ENCODE measurements at regions not wholly inside any gene's neighbourhood (a gene's known extent, or its start where the extent isn't known, plus 50 kb on each side); places are given as distances from the start of the nearest gene placed in this dataset.

DNA sequence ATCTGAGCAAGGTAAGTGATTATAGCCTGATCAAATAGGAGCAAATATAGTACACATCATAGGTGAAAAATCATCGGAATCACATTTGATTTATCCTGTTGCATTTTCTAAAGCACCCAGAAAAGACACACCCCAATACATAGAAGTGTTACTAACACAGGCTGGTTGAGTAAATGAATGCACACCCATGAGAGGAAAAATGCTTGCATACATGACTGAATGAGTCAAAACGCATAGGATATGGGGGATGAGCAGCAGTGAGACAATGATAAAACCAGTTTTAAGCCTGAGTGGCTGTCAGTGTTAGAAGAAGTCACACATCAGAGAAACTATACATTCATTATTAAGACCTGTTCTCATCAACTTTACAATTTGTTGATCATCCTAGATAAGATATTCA is 449.6 kb upstream of the CDH20 start:
- Histone ChIP-seq H3K9me3 (ENCODE audit: control insufficient read depth in 4 of 4, low read length in 3 of 4) (no peaks in the 10 kb centered on the region), H3K4me1 (ENCODE audit: control insufficient read depth in 4 of 4, insufficient read depth in 4 of 4, low read length in 3 of 4) (no peaks in the 10 kb centered on the region), H3K9ac (ENCODE audit: low read depth in 1 of 2, low read length in 2 of 2) (no peak overlapping the region), H3K4me3 (ENCODE audit: low read depth in 1 of 3, low read length in 3 of 3) (no peak overlapping the region), H3K36me3 (ENCODE audit: control insufficient read depth in 4 of 4, insufficient read depth in 3 of 4, low read depth in 1 of 4, low read length in 3 of 4) (no peaks in the 10 kb centered on the region), H3K27ac (ENCODE audit: low read depth in 1 of 2, low read length in 2 of 2) (no peak overlapping the region), H3K27me3 (ENCODE audit: control insufficient read depth in 4 of 4, insufficient read depth in 4 of 4, low read length in 3 of 4) (no peaks in the 10 kb centered on the region)
- DNase-seq (ENCODE audit: low spot score), result no peak
- WGBS, result 75% methylated on average over 2 of the region's 2 CpGs
- TF ChIP-seq HNF4A (conservative IDR thresholded peaks at IDR 0.05), result no peak
- TF ChIP-seq JUND (IDR thresholded peaks at IDR 0.05), result no peak
- no peak for TF ChIP-seq FOXA1 (IDR thresholded peaks at IDR 0.05)
- no peak for TF ChIP-seq RXRA (IDR thresholded peaks at IDR 0.05)
- TF ChIP-seq YY1 (IDR thresholded peaks at IDR 0.05), result no peak
- TF ChIP-seq, protein P1, sequence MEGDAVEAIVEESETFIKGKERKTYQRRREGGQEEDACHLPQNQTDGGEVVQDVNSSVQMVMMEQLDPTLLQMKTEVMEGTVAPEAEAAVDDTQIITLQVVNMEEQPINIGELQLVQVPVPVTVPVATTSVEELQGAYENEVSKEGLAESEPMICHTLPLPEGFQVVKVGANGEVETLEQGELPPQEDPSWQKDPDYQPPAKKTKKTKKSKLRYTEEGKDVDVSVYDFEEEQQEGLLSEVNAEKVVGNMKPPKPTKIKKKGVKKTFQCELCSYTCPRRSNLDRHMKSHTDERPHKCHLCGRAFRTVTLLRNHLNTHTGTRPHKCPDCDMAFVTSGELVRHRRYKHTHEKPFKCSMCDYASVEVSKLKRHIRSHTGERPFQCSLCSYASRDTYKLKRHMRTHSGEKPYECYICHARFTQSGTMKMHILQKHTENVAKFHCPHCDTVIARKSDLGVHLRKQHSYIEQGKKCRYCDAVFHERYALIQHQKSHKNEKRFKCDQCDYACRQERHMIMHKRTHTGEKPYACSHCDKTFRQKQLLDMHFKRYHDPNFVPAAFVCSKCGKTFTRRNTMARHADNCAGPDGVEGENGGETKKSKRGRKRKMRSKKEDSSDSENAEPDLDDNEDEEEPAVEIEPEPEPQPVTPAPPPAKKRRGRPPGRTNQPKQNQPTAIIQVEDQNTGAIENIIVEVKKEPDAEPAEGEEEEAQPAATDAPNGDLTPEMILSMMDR (IDR thresholded peaks at IDR 0.05; ENCODE audit: low read depth, low read length, missing input control), result no peak
- no peak for TF ChIP-seq ATF3 (IDR thresholded peaks at IDR 0.05)
- TF ChIP-seq, protein P2, sequence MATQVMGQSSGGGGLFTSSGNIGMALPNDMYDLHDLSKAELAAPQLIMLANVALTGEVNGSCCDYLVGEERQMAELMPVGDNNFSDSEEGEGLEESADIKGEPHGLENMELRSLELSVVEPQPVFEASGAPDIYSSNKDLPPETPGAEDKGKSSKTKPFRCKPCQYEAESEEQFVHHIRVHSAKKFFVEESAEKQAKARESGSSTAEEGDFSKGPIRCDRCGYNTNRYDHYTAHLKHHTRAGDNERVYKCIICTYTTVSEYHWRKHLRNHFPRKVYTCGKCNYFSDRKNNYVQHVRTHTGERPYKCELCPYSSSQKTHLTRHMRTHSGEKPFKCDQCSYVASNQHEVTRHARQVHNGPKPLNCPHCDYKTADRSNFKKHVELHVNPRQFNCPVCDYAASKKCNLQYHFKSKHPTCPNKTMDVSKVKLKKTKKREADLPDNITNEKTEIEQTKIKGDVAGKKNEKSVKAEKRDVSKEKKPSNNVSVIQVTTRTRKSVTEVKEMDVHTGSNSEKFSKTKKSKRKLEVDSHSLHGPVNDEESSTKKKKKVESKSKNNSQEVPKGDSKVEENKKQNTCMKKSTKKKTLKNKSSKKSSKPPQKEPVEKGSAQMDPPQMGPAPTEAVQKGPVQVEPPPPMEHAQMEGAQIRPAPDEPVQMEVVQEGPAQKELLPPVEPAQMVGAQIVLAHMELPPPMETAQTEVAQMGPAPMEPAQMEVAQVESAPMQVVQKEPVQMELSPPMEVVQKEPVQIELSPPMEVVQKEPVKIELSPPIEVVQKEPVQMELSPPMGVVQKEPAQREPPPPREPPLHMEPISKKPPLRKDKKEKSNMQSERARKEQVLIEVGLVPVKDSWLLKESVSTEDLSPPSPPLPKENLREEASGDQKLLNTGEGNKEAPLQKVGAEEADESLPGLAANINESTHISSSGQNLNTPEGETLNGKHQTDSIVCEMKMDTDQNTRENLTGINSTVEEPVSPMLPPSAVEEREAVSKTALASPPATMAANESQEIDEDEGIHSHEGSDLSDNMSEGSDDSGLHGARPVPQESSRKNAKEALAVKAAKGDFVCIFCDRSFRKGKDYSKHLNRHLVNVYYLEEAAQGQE (IDR thresholded peaks at IDR 0.05), result no peak
- no peak for TF ChIP-seq EGR1 (IDR thresholded peaks at IDR 0.05; ENCODE audit: low read depth in 2 of 2)
- no peak for TF ChIP-seq SP1 (IDR thresholded peaks at IDR 0.05)
- no peak for TF ChIP-seq GABPA (IDR thresholded peaks at IDR 0.05 in 1 of 2, conservative IDR thresholded peaks at IDR 0.05 in 1 of 2)

DNA sequence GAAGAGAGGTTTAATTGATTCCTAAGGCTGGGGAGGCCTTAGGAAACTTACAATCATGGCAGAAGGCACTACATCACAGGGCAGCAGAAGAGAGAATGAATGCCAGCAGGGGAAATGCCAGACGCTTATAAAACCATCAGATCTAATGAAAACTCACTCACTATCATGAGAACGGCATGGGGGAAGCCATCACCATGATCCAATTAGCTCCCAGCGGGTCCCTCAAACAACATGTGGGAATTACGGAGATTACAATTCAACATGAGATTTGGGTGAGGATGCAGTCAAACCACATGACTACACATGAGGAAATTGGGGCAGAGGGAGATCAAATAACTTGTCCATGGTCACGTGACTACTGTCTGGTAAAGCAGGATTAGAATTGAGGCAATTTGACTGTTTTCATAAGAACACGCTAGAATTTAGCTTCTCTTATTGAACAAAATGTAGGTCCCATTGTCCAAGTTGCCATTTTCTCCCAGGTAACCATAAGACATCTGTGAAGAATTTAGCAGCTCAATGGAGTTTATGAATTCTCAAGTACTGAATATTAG is 445.1 kb upstream of the CDH20 start:
- Histone ChIP-seq H3K36me3 (ENCODE audit: control insufficient read depth in 4 of 4, insufficient read depth in 3 of 4, low read depth in 1 of 4, low read length in 3 of 4) (no peaks in the 10 kb centered on the region), H3K27ac (ENCODE audit: low read depth in 1 of 2, low read length in 2 of 2) (no peak overlapping the region), H3K9ac (ENCODE audit: low read depth in 1 of 2, low read length in 2 of 2) (no peak overlapping the region), H3K27me3 (ENCODE audit: control insufficient read depth in 4 of 4, insufficient read depth in 4 of 4, low read length in 3 of 4) (no peaks in the 10 kb centered on the region), H3K9me3 (ENCODE audit: control insufficient read depth in 4 of 4, low read length in 3 of 4) (no peaks in the 10 kb centered on the region), H3K4me1 (ENCODE audit: control insufficient read depth in 4 of 4, insufficient read depth in 4 of 4, low read length in 3 of 4) (no peaks in the 10 kb centered on the region), H3K4me3 (ENCODE audit: low read depth in 1 of 3, low read length in 3 of 3) (no peak overlapping the region)
- DNase-seq (ENCODE audit: low spot score), result no peak
- WGBS, result 67% methylated on average over 6 of the region's 6 CpGs
- TF ChIP-seq HNF4G (IDR thresholded peaks at IDR 0.05) (no peak), EGR1 (IDR thresholded peaks at IDR 0.05; ENCODE audit: low read depth in 2 of 2) (no peak), ZBTB33 (IDR thresholded peaks at IDR 0.05) (no peak), JUND (IDR thresholded peaks at IDR 0.05) (no peak), ATF3 (IDR thresholded peaks at IDR 0.05) (no peak), GABPA (IDR thresholded peaks at IDR 0.05 in 1 of 2, conservative IDR thresholded peaks at IDR 0.05 in 1 of 2) (no peak), YY1 (IDR thresholded peaks at IDR 0.05) (no peak), RXRA (IDR thresholded peaks at IDR 0.05) (no peak), SP1 (IDR thresholded peaks at IDR 0.05) (no peak), HNF4A (conservative IDR thresholded peaks at IDR 0.05) (no peak), TAF1 (conservative IDR thresholded peaks at IDR 0.05) (no peak), RAD21 (IDR thresholded peaks at IDR 0.05) (no peak), FOXA1 (IDR thresholded peaks at IDR 0.05) (no peak)
- TF ChIP-seq, protein P1 (IDR thresholded peaks at IDR 0.05; ENCODE audit: low read depth, low read length, missing input control), result no peak
- TF ChIP-seq, protein P3, sequence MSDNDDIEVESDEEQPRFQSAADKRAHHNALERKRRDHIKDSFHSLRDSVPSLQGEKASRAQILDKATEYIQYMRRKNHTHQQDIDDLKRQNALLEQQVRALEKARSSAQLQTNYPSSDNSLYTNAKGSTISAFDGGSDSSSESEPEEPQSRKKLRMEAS (IDR thresholded peaks at IDR 0.05), result no peak
- TF ChIP-seq, protein P2 (IDR thresholded peaks at IDR 0.05), result no peak
